Activated naive CD8-positive, alpha-beta T cell treated with anti-CD3 and anti-CD28 coated beads, Interleukin-2, amount 50 U/mL, for 24 hours (primary cell): ENCODE measurements at regions not wholly inside any gene's neighbourhood (a gene's known extent, or its start where the extent isn't known, plus 50 kb on each side); places are given as distances from the start of the nearest gene placed in this dataset.

Experiments used
- ATAC-seq: fragments of 150-1000 bp; cut with Tn5 transposase; one replicate; pipeline ENCODE4 v1.10.0; 2021
- DNase-seq: peaks from one replicate; pipeline ENCODE4 v3.0.0; 2021
- H3K27ac Mint-ChIP-seq: one replicate; pipeline ENCODE4 v1.8.0; 2021; ENCODE audit warnings: mild to moderate bottlenecking, mixed read lengths
- H3K27me3 Mint-ChIP-seq: one replicate; pipeline ENCODE4 v1.8.0; 2021; ENCODE audit warnings: mixed read lengths
- H3K36me3 Mint-ChIP-seq: one replicate; pipeline ENCODE4 v1.8.0; 2021; ENCODE audit warnings: low read depth, mixed read lengths
- H3K4me1 Mint-ChIP-seq: one replicate; pipeline ENCODE4 v1.8.0; 2021; ENCODE audit warnings: mixed read lengths
- H3K4me3 Mint-ChIP-seq: one replicate; pipeline ENCODE4 v1.8.0; 2021; ENCODE audit warnings: mild to moderate bottlenecking, moderate library complexity, mixed read lengths
- H3K9me3 Mint-ChIP-seq: one replicate; pipeline ENCODE4 v1.8.0; 2021; ENCODE audit warnings: mixed read lengths

DNA sequence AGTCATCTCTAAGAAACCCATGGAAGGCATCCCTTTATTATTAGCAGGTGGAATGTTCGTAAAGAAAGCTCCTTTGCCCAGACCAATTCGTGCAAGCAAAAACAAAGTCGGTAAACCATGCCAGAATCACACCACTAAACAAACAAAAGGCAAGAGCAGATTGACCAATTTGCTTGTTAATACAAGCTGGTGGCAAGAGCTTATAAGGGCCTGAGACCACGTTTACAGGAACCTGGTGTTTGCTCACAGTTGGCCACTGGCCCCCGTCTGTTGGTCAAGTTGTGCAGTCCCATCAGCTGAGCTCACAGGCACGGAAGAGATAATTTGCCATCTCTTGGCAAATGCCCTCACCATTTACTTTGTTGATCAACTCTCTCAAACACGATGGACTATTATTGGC lies 342.2 kb upstream of the MKI67 start:
- no peaks in the 10 kb centered on the region for H3K4me1 Mint-ChIP-seq
- ATAC-seq (no peak), DNase-seq (no peak)
- H3K27me3 Mint-ChIP-seq: no peaks in the 10 kb centered on the region
- H3K4me3 Mint-ChIP-seq: no peak overlapping the region
- no peaks in the 10 kb centered on the region for H3K36me3 Mint-ChIP-seq
- H3K27ac Mint-ChIP-seq: no peak overlapping the region
- no peaks in the 10 kb centered on the region for H3K9me3 Mint-ChIP-seq

- Mint-ChIP-seq H3K27me3 (no peaks in the 10 kb centered on the region), H3K4me3 (no peak overlapping the region), H3K4me1 (no peaks in the 10 kb centered on the region), H3K9me3 (no peaks in the 10 kb centered on the region), H3K36me3 (no peaks in the 10 kb centered on the region), H3K27ac (no peak overlapping the region)
- ATAC-seq (no peak), DNase-seq (no peak)
Observed at GRCh38 chr10:128469515-128469914, 343.3 kb upstream of the MKI67 start.

DNA sequence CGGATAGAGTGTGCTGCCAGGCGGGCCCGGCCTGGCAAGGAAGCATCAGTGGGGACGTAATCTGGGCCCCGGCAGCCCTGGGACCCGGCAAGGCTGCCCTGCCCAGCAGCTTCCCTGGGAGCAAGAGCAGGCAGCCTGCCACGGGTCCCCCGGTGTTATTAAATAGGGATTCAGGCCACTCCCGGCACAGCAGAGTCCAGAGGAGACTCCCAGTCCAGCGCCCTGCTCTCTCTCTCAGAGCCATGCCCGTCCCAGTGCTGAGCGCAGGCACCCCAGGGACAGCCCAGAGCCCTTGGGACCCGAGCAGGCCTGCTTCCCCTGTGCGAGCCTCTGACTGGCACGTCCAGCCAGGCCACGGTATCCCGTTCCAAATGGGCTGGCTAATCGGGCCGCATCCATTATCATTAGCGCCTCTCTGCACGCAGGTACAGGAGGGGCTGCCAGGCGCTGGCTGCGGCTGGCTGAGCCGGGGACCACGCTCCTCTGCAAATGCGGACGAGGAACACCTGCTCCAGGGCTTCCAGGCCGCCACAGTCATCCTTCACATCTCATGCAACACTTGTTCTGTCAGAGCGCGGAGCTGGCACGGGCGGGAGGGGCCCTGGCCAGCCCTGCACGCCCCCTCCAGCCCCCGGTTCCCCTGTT lies 344.2 kb upstream of the MKI67 start:
- DNase-seq: no peak
- ATAC-seq: no peak
- Mint-ChIP-seq H3K27me3 (no peaks in the 10 kb centered on the region), H3K9me3 (no peaks in the 10 kb centered on the region), H3K4me1 (no peaks in the 10 kb centered on the region), H3K36me3 (no peaks in the 10 kb centered on the region), H3K27ac (no peak overlapping the region), H3K4me3 (no peak overlapping the region)

DNA sequence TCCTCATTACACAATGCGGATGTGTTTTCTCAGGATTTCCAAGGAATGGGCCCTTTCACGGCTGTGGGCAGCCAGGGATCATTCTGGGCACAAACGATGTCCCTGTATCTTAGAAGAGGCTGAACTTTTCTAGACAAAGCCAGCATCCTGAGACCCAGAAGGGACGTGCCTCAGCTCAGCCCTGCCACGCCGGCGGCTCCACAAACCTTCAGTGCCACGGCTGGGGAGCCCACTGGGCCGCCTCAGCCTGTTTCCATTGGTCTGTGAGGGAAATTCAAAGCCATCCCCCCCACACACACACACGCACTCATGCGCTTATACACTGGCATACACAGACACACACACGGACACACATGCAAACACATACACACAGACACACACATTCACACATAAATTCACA lies 344.9 kb upstream of the MKI67 start:
- Mint-ChIP-seq H3K36me3 (no peaks in the 10 kb centered on the region), H3K27me3 (no peaks in the 10 kb centered on the region), H3K9me3 (no peaks in the 10 kb centered on the region), H3K4me1 (no peaks in the 10 kb centered on the region), H3K4me3 (no peak overlapping the region), H3K27ac (no peak overlapping the region)
- DNase-seq (no peak), ATAC-seq (no peak)

- Mint-ChIP-seq H3K4me1 (no peaks in the 10 kb centered on the region), H3K27me3 (no peaks in the 10 kb centered on the region)
Observed at GRCh38 chr10:128472196-128472595, 346.0 kb upstream of the MKI67 start.

GRCh38 chr10:128473396-128473795 lies 347.2 kb upstream of the MKI67 start:
- Mint-ChIP-seq H3K27me3 (no peaks in the 10 kb centered on the region), H3K27ac (no peak overlapping the region), H3K4me1 (no peaks in the 10 kb centered on the region), H3K4me3 (no peak overlapping the region), H3K36me3 (no peaks in the 10 kb centered on the region), H3K9me3 (no peaks in the 10 kb centered on the region)
- ATAC-seq (no peak), DNase-seq (no peak)

More at GRCh38 chr10:128472196-128472595, 346.0 kb upstream of the MKI67 start:
- Mint-ChIP-seq H3K9me3 (no peaks in the 10 kb centered on the region), H3K36me3 (no peaks in the 10 kb centered on the region), H3K4me3 (no peak overlapping the region), H3K27ac (no peak overlapping the region)
- DNase-seq (no peak), ATAC-seq (no peak)

DNA sequence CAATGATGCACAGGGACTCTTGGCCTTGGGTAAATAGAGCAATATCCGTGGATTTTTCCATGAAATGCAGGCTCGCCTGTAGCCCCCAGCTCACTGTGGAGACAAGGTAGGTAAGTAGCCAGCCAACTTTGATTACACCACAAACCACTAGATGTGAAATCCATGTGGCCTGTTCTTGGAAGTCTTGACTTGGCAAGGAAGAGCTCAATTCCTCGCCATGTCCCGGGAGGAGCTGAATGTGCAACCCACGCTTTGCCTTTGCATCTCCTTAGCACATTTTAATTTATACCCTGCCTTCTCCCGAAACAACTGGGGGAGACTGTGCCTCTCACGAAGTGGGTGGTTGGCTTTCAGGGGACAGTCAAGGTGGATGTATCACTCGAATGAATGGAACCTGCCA lies 347.7 kb upstream of the MKI67 start:
- H3K36me3 Mint-ChIP-seq: no peaks in the 10 kb centered on the region
- no peak overlapping the region for H3K27ac Mint-ChIP-seq
- no peak overlapping the region for H3K4me3 Mint-ChIP-seq
- DNase-seq (no peak), ATAC-seq (no peak)
- no peaks in the 10 kb centered on the region for H3K9me3 Mint-ChIP-seq
- H3K4me1 Mint-ChIP-seq: no peaks in the 10 kb centered on the region
- no peaks in the 10 kb centered on the region for H3K27me3 Mint-ChIP-seq

GRCh38 chr10:128474571-128474970 lies 348.3 kb upstream of the MKI67 start:
- H3K9me3 Mint-ChIP-seq: no peaks in the 10 kb centered on the region
- H3K36me3 Mint-ChIP-seq: no peaks in the 10 kb centered on the region
- H3K27ac Mint-ChIP-seq: no peak overlapping the region
- no peaks in the 10 kb centered on the region for H3K27me3 Mint-ChIP-seq
- ATAC-seq (no peak), DNase-seq (no peak)
- H3K4me3 Mint-ChIP-seq: no peak overlapping the region
- H3K4me1 Mint-ChIP-seq: no peaks in the 10 kb centered on the region

DNA sequence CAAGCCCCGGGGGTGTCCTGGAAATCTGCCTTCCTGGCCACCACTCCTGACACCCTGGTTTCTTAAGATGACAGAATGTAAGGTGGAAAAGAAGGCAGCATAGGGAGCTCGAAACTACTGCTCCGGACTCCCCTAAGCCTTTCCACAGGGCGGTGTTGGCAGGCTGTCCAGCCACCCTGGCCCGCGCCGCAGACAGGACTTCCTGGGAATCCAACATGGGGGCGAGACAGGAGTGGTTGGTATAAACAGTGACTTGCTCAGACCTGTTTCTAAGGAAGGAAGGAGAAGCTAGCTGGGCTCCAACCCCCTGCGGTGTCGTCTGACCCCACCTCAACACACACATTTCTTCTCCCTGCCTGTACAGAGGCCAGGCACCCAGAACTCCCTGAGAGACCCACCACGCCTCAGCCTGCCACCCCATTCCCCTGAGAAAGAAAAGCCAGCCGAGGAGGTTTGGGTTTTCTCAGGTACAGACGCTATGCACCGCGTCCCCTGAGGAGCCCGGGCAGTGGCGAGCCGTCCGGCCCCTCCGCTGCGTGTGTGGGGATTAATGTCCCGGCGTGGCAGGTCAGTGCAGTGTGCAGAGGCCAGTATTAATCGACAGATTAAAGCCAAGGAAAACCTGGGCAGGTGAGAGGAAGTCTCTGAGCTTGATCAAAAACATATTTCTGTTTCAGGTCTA lies 349.6 kb upstream of the MKI67 start:
- DNase-seq (no peak), ATAC-seq (no peak)
- no peaks in the 10 kb centered on the region for H3K4me1 Mint-ChIP-seq
- H3K4me3 Mint-ChIP-seq: no peak overlapping the region
- no peaks in the 10 kb centered on the region for H3K27me3 Mint-ChIP-seq
- no peaks in the 10 kb centered on the region for H3K9me3 Mint-ChIP-seq
- no peaks in the 10 kb centered on the region for H3K36me3 Mint-ChIP-seq
- H3K27ac Mint-ChIP-seq: no peak overlapping the region

- DNase-seq: no peak
- Mint-ChIP-seq H3K27ac (no peak overlapping the region), H3K36me3 (no peaks in the 10 kb centered on the region), H3K4me3 (no peak overlapping the region), H3K27me3 (no peaks in the 10 kb centered on the region), H3K9me3 (no peaks in the 10 kb centered on the region), H3K4me1 (no peaks in the 10 kb centered on the region)
- no peak for ATAC-seq
Observed at GRCh38 chr10:128476368-128476725, 350.1 kb upstream of the MKI67 start.

- Mint-ChIP-seq H3K9me3 (no peaks in the 10 kb centered on the region), H3K4me3 (no peak overlapping the region), H3K36me3 (no peaks in the 10 kb centered on the region), H3K4me1 (no peaks in the 10 kb centered on the region), H3K27ac (no peak overlapping the region), H3K27me3 (no peaks in the 10 kb centered on the region)
- DNase-seq (no peak), ATAC-seq (no peak)
Observed at GRCh38 chr10:128476845-128477244, 350.6 kb upstream of the MKI67 start.

DNA sequence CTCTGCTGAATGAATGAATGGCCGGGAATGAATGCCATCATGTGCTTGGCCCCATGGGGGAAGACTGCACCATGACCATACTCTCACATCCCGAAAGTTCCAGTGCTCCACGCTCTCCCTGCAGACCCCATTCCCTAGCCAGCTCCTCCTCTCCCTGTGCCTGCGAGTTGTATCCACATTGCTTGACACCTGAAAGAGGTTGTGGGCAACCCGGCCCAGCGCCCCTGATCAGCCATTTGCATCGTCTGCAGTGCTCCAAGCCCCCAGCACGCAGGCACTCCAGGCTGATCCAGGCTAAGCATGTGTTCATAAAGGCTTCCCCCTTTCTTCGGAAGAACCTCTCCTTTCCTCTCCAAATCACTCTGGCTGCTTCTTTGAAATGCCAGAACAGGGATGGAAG lies 354.4 kb upstream of the MKI67 start:
- no peak overlapping the region for H3K27ac Mint-ChIP-seq
- H3K36me3 Mint-ChIP-seq: no peaks in the 10 kb centered on the region
- H3K4me3 Mint-ChIP-seq: no peak overlapping the region
- ATAC-seq: no peak
- no peaks in the 10 kb centered on the region for H3K9me3 Mint-ChIP-seq
- DNase-seq: no peak
- no peaks in the 10 kb centered on the region for H3K4me1 Mint-ChIP-seq
- H3K27me3 Mint-ChIP-seq: no peaks in the 10 kb centered on the region

- no peaks in the 10 kb centered on the region for H3K36me3 Mint-ChIP-seq
- DNase-seq (no peak), ATAC-seq (no peak)
- H3K4me3 Mint-ChIP-seq: no peak overlapping the region
- no peaks in the 10 kb centered on the region for H3K27me3 Mint-ChIP-seq
- H3K27ac Mint-ChIP-seq: no peak overlapping the region
- H3K4me1 Mint-ChIP-seq: no peaks in the 10 kb centered on the region
- H3K9me3 Mint-ChIP-seq: no peaks in the 10 kb centered on the region
Observed at GRCh38 chr10:128481152-128481840, 355.1 kb upstream of the MKI67 start.

DNA sequence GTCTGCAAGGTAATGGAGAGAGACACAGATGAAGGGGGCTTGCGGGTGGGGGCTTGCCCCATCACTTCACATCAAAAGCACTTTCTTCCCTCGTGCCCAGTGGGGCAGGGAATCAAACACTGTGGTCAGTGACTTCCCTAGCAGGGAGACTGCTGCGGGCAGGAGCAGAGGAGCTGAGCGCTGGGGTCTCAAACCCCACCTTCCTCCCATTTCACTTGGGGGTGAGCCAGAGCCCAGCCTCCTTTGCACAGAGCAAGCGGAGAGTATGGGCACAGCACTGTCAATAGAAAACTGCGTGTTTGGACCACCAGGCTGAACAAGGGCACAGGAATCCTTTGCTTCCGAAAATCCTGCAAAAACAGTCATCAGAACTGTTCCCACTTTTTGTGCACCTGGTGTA lies 355.8 kb upstream of the MKI67 start:
- Mint-ChIP-seq H3K4me3 (no peak overlapping the region), H3K27me3 (no peaks in the 10 kb centered on the region), H3K27ac (no peak overlapping the region), H3K4me1 (no peaks in the 10 kb centered on the region), H3K36me3 (no peaks in the 10 kb centered on the region), H3K9me3 (no peaks in the 10 kb centered on the region)
- no peak for DNase-seq
- no peak for ATAC-seq

DNA sequence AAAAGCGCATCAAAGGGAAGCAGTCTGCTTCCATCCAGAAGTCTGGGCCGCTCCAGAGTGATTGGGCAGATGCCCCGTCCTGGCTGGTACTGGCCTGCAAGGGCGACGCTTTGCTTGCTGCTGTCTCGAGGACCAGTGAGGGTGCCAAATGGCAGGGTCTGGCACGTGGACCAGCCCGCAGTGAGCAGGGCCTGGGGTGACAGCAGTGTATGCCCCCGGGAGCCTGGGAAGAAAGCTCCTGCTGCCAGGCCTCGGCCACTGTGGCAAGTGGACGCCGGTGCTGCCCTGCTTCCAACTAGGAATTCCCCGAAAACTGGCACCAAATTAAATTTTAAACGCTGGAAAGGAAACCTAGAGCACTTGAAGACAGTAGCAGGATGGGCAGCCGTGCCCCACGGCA lies 357.0 kb upstream of the MKI67 start:
- Mint-ChIP-seq H3K27ac (no peak overlapping the region), H3K9me3 (no peaks in the 10 kb centered on the region), H3K36me3 (no peaks in the 10 kb centered on the region), H3K4me3 (no peak overlapping the region), H3K4me1 (no peaks in the 10 kb centered on the region), H3K27me3 (no peaks in the 10 kb centered on the region)
- DNase-seq (no peak), ATAC-seq (no peak)
